Ectodermal cell (in vitro differentiated cells): ENCODE measurements at regions not wholly inside any gene's neighbourhood (a gene's known extent, or its start where the extent isn't known, plus 50 kb on each side); places are given as distances from the start of the nearest gene placed in this dataset.

Experiments used
- H3K27ac ChIP-seq: 2 replicates; pipeline ENCODE4 v1.7.0; 2013; ENCODE audit warnings: mild to moderate bottlenecking, low read depth, low read length; ENCODE audit not compliant: insufficient read depth, poor library complexity, severe bottlenecking
- H3K27me3 ChIP-seq: 2 replicates; pipeline ENCODE4 v1.7.0; 2013; ENCODE audit warnings: mild to moderate bottlenecking, low read length; ENCODE audit not compliant: insufficient read depth, control insufficient read depth, poor library complexity, severe bottlenecking
- H3K36me3 ChIP-seq: one replicate; pipeline ENCODE4 v1.7.0; 2013; ENCODE audit warnings: low read length; ENCODE audit not compliant: control insufficient read depth, insufficient read depth
- H3K4me1 ChIP-seq: one replicate; pipeline ENCODE4 v1.7.0; 2013; ENCODE audit warnings: low read length; ENCODE audit not compliant: control insufficient read depth, insufficient read depth
- H3K4me3 ChIP-seq: 2 replicates; pipeline ENCODE4 v1.7.0; 2013; ENCODE audit warnings: low read depth, low read length, control low read depth; ENCODE audit not compliant: insufficient read depth
- H3K9me3 ChIP-seq: 2 replicates; pipeline ENCODE4 v1.7.0; 2013; ENCODE audit warnings: mild to moderate bottlenecking, low read length, moderate library complexity; ENCODE audit not compliant: control insufficient read depth
- WGBS, 2 experiments: methylation state at CpG; one replicate each; pipeline ENCODE4 v1.1.7; 2013; ENCODE audit warnings: missing lambda C conversion rate in 2 of 2; 5-methylcytosine and 5-hydroxymethylcytosine counted together

DNA sequence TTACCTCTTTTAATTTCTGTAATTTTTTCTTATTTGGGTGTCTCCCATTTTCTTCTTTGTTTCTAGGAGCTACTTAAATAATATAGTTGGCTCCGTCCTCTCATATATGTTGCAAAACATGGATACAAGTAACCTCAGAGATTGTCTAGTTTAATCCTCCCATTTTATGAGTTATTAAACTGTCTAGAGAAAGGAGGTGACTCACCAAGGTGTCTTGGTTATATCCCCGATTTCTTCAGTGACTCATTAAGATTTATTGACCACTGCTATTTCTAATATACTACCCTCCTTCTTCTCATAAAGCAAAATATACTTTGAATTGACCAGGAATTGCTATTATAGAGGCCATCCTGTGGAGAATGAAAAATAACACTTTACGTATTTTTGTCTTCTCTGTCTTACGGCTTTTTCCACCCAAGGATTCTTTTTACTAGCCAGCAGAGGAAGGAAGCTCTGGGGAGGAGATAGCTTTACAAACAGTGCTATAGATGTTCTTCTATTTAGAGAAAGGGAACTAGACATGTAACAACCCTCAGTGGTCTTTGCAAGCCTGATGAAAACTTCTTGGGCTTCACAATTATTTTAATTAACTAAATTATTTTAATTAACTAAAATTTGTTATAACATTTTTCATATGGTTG, 300.4 kb upstream of the TNP1 start:
- 95 to 96% methylated on average over 3 to 4 of the region's 4 CpGs for WGBS, 2 experiments
- H3K27ac ChIP-seq: no peak overlapping the region
- no peak overlapping the region for H3K4me3 ChIP-seq
- no peaks in the 10 kb centered on the region for H3K36me3 ChIP-seq
- peaks cover 9% of the 10 kb centered on the region for H3K4me1 ChIP-seq
- no peaks in the 10 kb centered on the region for H3K9me3 ChIP-seq
- H3K27me3 ChIP-seq: no peaks in the 10 kb centered on the region

DNA sequence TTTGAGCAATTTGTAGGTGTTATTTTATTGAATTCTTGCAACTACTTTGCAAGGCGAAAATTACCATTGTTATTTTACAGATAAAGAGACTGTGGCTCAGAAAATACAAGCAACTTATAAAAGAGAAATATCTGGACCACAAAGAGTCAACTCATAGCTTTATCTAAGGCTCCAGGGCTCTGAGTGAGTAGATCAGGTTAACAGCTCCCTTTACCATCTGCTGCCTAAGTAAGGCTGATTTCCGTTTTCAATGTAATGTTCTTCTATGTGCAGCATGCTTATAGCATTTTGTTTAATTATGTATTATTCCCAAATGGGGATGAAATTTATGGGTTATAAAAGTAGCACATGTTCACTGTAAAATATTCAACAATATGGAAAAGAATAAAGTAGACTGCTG, 299.1 kb upstream of the TNP1 start:
- whole genome bisulfite sequencing, 2 experiments: 96 to 100% methylated on average over 1 to 2 of the region's 2 CpGs
- H3K36me3 ChIP-seq: no peaks in the 10 kb centered on the region
- no peak overlapping the region for H3K27ac ChIP-seq
- H3K27me3 ChIP-seq: no peaks in the 10 kb centered on the region
- no peaks in the 10 kb centered on the region for H3K9me3 ChIP-seq
- no peak overlapping the region for H3K4me3 ChIP-seq
- H3K4me1 ChIP-seq: peaks cover 9% of the 10 kb centered on the region

DNA sequence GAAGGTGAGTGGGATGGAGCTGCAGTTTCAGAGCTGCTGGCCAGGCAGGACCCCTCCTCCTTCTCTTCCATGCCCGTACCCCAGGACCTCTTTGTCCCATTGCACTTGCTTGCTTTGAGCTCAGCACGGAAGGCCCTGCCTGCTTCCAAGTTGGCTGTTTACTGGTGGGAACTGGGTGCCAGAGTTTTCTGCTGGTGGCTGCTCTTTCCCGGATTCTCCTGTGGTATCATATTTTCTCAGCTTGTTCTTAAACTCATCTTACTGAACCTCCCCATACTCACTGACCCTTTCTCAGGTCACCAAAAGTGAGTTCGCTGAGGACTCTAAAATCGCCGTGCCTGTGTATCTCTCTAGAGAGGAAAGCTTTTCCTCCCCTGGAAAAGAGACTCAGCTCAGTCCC, 297.7 kb upstream of the TNP1 start:
- Histone ChIP-seq H3K27me3 (no peaks in the 10 kb centered on the region), H3K36me3 (no peaks in the 10 kb centered on the region)

DNA sequence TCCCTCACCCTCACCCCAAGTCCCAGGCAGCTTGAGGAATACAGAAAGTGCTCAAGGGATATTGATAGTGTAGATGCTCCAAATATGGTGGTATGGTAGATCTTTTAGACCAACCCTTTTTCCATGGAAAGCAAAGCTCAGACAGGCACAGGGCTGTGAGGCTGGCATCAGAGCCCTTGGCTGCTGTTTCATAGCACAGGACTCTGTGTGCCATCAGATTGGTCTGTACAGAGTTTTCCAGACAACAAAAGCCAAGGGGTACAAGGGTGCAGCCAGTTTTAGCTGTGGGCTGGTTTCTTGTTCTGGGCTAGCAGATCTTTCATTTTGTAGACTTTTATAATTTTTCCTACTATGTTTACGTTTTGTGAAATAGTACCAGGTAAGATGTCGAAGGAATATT, 296.9 kb upstream of the TNP1 start:
- Histone ChIP-seq H3K36me3 (no peaks in the 10 kb centered on the region), H3K4me3 (no peak overlapping the region), H3K9me3 (no peaks in the 10 kb centered on the region), H3K4me1 (peaks cover 3% of the 10 kb centered on the region), H3K27me3 (no peaks in the 10 kb centered on the region), H3K27ac (no peak overlapping the region)
- WGBS, 2 experiments: 97 to 100% methylated on average over 1 to 2 of the region's 2 CpGs

More for the DNA sequence above, 297.7 kb upstream of the TNP1 start:
- 90 to 91% methylated on average over 6 of the region's 6 CpGs for WGBS, 2 experiments
- Histone ChIP-seq H3K9me3 (no peaks in the 10 kb centered on the region), H3K27ac (no peak overlapping the region), H3K4me3 (no peak overlapping the region), H3K4me1 (peaks cover 4% of the 10 kb centered on the region)

DNA sequence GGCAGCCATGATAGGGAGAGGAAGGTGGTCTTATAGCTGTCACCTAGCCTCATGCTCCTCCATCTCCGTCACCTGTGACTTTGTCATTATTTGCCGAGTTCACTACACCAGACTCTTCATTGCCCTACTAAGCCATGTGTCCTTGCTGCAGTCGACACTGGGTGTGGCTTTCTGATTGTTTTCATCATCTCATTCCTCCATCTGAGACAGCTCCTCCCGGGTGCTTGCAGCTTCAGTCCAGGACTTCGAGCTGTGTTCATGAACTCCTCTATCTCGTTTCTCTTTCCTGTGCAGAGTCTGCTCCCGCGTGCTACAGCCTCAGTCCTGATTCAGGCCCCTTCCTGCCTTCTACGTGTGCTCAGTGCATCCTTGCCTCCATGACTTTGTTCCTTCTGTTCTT, 295.1 kb upstream of the TNP1 start:
- H3K27me3 ChIP-seq: no peaks in the 10 kb centered on the region
- no peaks in the 10 kb centered on the region for H3K4me1 ChIP-seq
- H3K27ac ChIP-seq: no peak overlapping the region
- H3K4me3 ChIP-seq: no peak overlapping the region
- no peaks in the 10 kb centered on the region for H3K9me3 ChIP-seq
- H3K36me3 ChIP-seq: no peaks in the 10 kb centered on the region
- WGBS, 2 experiments: 90 to 93% methylated on average over 9 of the region's 9 CpGs

DNA sequence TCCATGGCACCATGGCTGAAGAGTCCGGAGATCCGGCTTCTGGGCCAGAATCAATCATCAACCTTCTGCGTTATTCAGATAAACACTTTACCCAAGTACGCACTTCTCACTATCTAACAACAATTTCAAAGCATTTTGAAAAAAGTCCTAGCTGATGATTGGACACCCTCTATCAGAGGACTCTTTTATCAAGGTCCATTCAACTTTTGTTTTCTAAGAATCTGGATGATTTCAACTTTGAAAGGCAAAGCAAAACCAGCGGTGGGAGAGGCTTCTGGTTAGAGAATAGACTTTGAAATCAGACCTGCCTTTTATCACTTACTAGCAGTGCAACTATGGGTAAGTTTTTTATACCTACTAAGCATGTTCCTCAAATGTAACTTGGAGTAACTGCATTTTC, 293.6 kb upstream of the TNP1 start:
- no peaks in the 10 kb centered on the region for H3K27me3 ChIP-seq
- H3K9me3 ChIP-seq: no peaks in the 10 kb centered on the region
- H3K36me3 ChIP-seq: no peaks in the 10 kb centered on the region
- no peak overlapping the region for H3K27ac ChIP-seq
- H3K4me3 ChIP-seq: no peak overlapping the region
- H3K4me1 ChIP-seq: no peaks in the 10 kb centered on the region
- 97% methylated on average over 5 of the region's 5 CpGs for WGBS, 2 experiments

DNA sequence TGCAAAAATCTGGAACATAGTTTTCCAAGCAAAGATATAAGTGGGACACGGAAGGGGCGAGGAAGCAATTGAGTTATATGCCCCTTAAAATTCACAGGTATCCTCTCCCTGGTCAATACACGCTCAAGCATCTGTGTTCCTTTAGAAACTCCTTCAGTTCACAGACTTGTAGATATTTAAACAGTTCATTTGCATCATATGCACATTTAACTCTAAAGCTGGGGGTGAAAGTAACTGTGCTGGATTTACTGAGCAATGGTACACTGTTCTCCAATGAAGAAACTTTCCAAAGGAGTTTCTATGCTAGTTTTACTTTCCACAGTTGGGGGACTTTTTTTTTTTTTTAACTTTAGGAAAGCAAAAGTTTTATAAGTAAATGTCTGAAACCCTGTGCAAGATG, 293.0 kb upstream of the TNP1 start:
- no peaks in the 10 kb centered on the region for H3K4me1 ChIP-seq
- no peaks in the 10 kb centered on the region for H3K27me3 ChIP-seq
- no peak overlapping the region for H3K4me3 ChIP-seq
- H3K36me3 ChIP-seq: no peaks in the 10 kb centered on the region
- WGBS, 2 experiments: 96 to 97% methylated on average over 3 of the region's 3 CpGs
- no peak overlapping the region for H3K27ac ChIP-seq
- no peaks in the 10 kb centered on the region for H3K9me3 ChIP-seq

DNA sequence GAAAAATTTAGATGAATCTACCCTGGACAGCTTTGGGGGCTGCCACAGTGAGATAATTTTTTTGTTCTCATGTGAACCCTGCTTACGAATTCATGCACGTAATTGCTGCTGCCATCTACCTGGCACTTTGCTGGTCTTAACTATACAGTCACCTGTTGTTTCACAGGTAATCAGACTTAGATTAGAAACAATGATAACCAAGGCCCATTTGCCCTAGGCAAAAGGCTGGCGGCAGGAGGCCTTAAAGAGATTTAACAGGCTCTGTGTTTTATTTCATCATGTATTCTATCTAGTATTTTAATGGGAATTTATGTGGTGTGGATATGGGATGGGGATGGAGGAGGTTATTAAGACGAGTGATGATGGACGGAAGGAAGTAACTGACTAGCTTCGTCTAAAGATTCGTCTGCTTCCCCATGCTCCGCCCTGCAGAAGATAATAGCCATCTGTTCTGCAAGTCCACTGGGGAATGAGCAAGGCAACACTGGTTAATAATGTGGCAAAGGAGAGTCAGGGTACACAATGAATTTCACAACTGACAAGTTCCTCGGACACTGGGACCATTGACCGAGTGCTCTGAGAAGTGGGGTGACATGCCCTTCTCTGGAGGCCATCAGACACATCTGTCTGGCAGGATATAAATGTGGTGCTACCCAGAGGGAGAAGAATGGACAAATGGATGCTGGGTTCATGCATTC, 291.8 kb upstream of the TNP1 start:
- no peaks in the 10 kb centered on the region for H3K9me3 ChIP-seq
- H3K27me3 ChIP-seq: no peaks in the 10 kb centered on the region
- WGBS, 2 experiments: 85 to 92% methylated on average over 9 to 10 of the region's 10 CpGs
- H3K4me1 ChIP-seq: no peaks in the 10 kb centered on the region
- no peak overlapping the region for H3K27ac ChIP-seq
- H3K4me3 ChIP-seq: no peak overlapping the region
- no peaks in the 10 kb centered on the region for H3K36me3 ChIP-seq

DNA sequence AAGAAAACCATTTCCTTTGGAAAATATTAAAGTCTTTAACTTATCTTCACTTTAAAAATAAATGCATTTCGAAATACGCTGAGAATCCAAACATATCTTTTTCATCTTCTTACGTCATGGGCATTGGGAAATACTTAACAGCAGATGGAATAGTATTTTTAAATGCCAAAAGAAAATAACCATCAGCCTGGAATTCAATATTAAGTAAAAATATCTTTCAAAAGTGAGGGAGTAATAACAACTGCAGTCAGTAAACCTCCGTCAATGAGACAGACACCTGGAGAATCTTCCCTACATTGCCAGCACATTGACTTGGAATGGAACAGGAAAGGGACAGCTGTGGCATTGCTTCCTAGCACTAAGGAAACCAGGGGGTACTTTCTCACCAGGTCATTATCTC, 290.4 kb upstream of the TNP1 start:
- Histone ChIP-seq H3K4me1 (no peaks in the 10 kb centered on the region), H3K36me3 (no peaks in the 10 kb centered on the region), H3K27ac (no peak overlapping the region), H3K27me3 (no peaks in the 10 kb centered on the region), H3K4me3 (no peak overlapping the region), H3K9me3 (no peaks in the 10 kb centered on the region)
- 90 to 96% methylated on average over 3 to 4 of the region's 4 CpGs for whole genome bisulfite sequencing, 2 experiments

DNA sequence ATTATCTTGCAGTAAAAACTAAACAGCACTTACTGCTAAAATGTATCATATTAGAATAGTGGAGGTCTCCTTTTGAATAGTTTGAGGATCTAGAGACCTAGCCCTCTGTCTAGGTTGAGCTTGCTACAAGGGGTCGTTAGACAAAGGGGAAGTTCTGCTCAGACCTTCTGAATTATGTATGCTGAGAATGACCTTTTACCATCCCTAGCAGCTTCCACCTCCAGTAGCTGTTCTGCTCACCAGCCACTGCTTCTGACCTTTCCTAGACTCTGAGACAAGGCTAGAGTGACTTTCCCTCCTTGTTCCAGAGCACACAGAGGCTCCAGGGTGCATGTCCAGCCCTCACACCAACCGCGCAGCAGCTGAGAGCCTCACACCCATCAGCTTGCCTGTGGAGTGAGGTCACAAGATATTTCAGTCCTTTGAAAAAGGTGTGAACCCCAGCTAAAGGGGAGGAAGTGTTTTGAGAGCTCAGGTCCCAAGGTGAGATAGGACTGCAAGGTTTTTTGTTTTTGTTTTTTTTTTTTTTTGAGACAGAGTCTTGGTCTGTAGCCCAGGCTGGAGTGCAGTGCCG, 289.3 kb upstream of the TNP1 start:
- 91 to 96% methylated on average over 4 of the region's 4 CpGs for WGBS, 2 experiments
- Histone ChIP-seq H3K27me3 (no peaks in the 10 kb centered on the region), H3K4me3 (no peak overlapping the region), H3K4me1 (no peaks in the 10 kb centered on the region), H3K36me3 (no peaks in the 10 kb centered on the region), H3K27ac (no peak overlapping the region), H3K9me3 (no peaks in the 10 kb centered on the region)
